GM21360 (cell line): ENCODE measurements at regions not wholly inside any gene's neighbourhood (a gene's known extent, or its start where the extent isn't known, plus 50 kb on each side); places are given as distances from the start of the nearest gene placed in this dataset.

Experiments used
- ATAC-seq: cut with Tn5 transposase; IDR thresholded peaks from one replicate; pipeline ENCODE4 v1.9.1; 2021; ENCODE audit warnings: mild to moderate bottlenecking, moderate library complexity; ENCODE audit not compliant: unreplicated experiment

GRCh38 chr5:171600741-171601265, 181.4 kb downstream of the FGF18 start:
- ATAC-seq, result no peak

GRCh38 chr5:171601266-171601881, 181.9 kb downstream of the FGF18 start:
- no peak for ATAC-seq

DNA sequence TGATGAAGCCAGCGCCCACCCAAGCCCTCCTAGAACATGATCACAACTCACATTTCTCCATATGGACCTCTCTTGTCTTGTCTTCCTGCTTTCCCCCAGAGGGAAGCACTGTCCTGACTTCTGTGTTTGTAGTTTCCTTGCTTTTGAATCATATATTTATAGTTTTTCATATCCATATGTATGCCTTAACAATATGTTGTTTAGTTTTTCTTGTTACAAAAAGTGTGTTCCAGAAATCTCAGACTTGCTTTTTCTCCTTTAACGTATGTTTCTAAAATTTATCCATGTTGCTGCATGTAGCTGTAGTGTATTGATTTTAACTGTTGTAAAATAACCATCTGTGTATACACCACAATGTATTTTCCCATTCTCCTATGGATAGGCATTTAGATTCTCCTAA, 182.0 kb upstream of the SMIM23 start:
- ATAC-seq, result no peak

GRCh38 chr5:171604195-171604594, 181.4 kb upstream of the SMIM23 start:
- ATAC-seq, result no peak

- no peak for ATAC-seq
These were observed 179.1 kb upstream of the SMIM23 start for GRCh38 chr5:171606414-171607024.

- ATAC-seq, result no peak
These were observed 177.8 kb upstream of the SMIM23 start for GRCh38 chr5:171607863-171608262.

DNA sequence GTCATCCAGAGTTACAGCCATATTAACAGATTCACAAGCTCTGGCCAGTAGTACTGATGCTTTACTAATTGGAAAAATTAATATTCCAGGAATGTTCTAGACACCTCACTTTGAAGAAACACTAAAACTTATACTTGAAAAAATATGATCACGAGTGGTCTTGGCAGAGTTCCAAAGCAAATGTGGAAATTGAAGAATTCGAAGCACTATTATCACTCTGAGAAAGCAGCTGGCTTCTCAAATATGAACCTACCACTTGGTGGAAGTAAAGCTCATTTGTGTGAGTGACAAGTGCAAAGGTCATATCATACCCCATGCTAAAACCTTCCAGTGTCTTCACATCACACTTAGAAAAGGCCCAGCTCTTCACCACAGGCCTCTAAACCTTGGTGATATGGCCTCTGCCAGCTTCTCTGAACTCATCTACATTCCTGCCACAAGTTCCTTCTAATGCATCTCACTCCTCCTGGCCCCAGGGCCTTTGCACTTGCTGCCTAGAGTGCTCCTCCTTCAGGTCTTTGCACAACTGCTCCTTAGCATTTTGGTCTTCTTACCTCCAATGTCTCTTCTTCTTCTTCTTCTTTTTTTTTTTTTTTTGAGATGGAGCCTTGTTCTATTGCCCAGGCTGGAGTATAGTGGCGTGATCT, 175.7 kb upstream of the SMIM23 start:
- no peak for ATAC-seq

- no peak for ATAC-seq
These were observed 174.9 kb upstream of the SMIM23 start for GRCh38 chr5:171610686-171611085.

DNA sequence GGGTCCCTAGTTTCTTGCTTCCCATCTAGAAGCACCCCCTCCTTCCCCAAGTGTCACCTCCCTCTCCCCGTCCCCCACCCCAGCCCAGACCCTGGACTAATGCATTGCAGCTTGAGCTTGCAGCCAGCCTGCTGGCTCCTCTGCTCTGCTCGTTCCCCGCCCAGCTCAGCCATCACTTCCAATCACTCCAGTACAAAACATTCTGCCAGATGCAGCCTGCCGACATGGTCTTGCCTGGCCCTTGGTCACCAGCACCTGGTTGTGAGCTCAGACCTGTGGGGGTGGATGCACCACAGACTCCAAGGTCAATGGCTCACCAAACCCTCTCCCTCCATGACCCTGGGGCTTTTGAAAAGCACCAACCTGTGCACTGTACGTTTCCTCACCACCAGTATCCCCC, 172.9 kb upstream of the SMIM23 start:
- no peak for ATAC-seq

DNA sequence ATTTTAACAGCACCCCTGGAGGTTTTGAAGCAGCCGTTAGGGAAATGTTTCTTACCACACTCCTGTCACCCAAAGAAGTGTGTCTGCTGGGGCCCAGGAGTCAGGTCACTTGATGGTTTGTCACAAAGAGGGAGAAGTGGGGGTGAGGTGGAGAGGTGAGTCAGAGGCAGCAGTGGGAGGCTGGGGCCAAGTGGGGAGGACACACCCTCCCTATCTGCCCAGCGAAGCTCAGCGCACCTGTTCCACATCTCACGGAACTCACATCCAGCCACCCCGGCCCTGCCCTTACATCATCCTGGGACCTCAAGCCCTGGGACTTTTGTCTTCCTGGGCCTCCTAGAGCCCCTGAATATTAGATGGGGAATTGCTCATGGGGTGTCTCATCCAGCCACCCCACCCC, 171.1 kb upstream of the SMIM23 start:
- ATAC-seq, result no peak

- ATAC-seq, result no peak
These were observed 170.5 kb upstream of the SMIM23 start for GRCh38 chr5:171614971-171615653.

DNA sequence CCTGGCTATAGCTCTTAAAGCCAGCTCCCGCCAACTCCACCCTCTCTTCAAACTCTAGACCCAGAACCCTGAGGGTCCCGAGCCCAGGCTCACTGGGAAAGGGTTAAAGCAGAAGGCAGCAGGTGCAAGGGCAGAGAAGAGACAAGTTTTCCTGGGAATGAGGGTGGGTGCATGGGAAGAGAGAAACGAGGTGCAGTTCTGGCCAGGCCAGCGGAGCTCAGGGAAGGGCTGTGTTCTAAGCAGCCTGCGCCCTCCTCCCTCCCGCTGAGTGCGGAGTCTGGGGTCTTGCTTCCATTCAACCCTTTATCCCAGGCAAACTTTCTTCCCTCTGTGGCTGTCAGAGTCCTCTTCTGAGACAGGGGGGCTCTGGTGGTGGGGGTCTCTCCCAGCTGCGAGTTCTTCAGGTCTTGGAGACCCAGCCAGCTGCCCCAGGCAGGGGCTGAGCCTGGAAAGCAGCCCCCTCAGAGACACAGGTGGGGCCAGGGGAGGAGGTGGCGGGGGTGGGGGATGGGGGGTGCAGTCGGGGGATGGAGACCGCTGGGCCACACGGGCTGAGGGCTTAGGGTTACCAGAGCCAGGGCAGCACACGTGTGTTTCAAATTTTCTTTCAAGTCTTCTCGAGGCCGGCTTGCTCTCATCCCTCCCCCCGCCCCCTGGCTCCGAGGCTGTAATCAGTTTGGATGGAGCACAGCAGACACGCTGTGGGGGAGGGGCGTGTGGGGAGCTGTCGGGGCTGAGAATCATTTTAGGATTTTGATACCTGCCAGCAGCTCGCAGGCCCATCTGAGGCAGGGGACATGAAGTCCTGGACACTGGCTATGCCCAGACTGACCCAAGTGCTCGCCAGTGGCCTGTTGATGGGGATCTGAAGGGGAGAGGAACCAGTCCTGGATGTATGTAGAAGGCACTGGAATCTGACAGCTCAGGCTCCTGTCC, 169.6 kb upstream of the SMIM23 start:
- ATAC-seq, result no peak

- ATAC-seq, result no peak
These were observed 168.4 kb upstream of the SMIM23 start for GRCh38 chr5:171617266-171617665.

- ATAC-seq, result no peak
These were observed 167.6 kb upstream of the SMIM23 start for GRCh38 chr5:171617817-171618591.

DNA sequence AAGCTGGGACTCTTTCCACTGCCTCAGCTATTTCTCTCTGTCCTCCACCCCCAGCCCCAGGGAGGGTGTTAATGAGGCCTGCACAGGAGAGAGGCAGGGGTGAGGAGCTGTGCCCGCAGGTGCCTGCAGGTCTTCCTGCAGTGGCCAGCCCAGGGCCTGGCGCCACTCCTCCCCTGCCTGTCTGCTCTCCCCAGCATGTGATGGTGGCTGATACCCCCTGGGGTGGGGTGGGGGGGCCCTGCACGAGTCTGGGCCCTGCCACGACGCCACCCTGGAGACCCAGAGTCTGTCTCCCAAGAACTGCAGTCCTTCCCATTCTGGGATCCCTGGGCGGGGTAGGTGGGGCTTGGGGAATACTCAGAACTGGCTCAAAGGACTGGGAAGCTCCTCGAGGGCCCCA, 166.4 kb upstream of the SMIM23 start:
- ATAC-seq, result no peak

DNA sequence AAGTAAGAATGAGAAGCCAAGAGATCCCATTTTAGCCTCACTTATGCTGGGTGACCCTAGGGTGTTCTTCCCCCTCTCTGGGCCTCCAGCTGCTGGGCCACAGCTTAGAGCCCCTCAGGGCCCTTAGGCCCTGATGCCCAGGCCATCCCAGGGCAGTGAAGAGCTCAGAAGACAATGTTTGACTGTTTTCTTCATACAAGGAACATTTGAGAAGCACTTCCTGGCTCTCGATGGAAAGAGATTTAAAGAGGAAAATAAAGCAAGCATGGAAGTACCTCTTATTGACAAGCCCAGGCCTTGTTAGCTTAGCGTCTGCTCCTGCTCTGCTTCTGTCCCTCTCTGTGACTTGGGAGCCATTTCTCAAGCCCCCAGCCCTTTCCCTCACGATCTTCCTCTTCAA, 165.9 kb upstream of the SMIM23 start:
- ATAC-seq, result no peak

- ATAC-seq, result no peak
These were observed 163.6 kb upstream of the SMIM23 start for GRCh38 chr5:171622010-171622409.

DNA sequence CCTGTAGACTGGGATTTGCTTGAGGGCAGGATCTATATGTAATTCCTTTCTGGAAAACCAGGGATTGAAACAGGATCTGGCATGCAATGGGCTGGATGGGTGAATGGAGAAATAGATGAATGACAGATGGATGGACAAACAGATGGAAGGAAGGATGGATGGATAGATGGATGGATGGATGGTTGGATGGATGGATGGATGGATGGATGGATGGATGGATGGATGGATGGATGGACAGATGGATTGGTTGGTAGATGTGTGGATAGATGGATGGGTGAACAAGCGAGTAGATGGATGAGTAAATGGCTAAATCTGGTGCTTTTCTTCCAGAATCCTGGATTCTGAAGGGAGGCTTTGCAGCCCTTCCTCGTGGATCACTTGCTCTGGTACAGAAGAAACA, 162.5 kb upstream of the SMIM23 start:
- no peak for ATAC-seq

DNA sequence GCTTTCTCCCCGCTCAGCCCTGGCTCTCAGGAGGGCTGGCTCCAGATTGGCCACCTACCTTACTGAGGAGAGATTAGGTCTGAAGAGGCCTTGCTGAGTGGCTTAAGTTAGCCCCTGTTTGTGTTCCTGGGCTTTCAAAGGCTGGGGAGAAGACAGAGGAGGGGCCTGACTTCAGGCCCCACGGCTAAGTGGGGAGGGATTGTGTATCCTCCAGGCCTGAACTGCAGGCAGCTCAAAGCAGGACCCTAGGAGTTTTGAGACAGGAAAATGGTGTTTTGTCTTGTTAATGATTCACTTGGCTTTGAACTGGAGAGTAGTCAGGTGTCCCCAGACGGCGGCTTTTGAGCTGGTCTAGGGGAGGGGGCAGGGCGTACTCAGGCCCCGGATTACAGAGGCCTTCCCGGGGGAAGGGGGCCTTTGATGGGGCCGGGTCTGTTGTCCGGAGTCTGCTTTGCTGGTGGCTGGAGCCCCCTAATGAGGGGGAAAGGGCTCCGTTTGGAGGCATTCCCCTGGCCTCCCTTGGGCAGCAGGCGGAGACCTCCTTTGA, 162.0 kb upstream of the SMIM23 start:
- no peak for ATAC-seq

GRCh38 chr5:171624396-171624795, 161.2 kb upstream of the SMIM23 start:
- ATAC-seq, result no peak
